GM21529 (cell line): ENCODE measurements at regions not wholly inside any gene's neighbourhood (a gene's known extent, or its start where the extent isn't known, plus 50 kb on each side); places are given as distances from the start of the nearest gene placed in this dataset.
A peak's percentile ranks its signal among the peaks of the same experiment; 100 is the strongest.

Source experiments
- ATAC-seq: cut with Tn5 transposase; IDR thresholded peaks from one replicate; pipeline ENCODE4 v1.9.1; 2021; ENCODE audit not compliant: unreplicated experiment

DNA sequence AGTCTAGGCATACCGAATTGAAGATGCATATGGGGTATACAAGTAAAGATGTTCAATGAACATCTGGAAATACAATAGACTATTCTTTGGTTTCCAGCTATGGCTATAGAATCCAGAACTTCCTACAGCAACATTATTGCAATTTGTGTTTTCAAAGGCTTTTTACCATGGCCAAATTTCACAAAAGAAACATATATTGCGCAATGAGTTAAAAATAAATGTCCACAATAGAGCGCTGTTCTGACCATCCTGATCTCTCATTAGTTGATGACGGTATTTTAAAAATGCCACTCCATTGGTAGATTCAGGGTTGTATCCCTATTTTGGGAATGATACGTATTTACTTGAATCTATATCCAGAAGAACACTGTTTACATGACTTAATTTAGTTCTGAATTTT lies 139.2 kb downstream of the LINC00632 start:
- ATAC-seq: no peak

DNA sequence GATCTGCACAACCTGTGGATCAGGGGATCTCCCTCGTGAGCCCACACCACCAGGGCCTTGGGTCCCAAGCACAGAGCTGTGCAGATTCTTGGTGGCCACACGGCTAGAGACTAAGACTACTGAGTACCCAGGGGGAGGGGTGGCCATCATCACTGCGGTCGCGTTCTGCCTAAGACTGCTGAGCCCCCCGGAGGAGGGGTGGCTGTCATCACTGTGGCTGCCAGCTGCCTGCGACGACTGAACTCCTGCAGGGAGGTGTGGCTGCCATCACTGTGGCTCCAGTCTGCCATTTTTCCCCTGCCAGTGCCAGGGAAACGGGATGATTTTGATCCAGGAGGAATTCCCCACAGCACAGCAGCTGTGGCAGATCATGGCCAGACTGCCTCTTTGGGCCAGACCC lies 141.7 kb upstream of the SPANXB1 start:
- no peak for ATAC-seq

DNA sequence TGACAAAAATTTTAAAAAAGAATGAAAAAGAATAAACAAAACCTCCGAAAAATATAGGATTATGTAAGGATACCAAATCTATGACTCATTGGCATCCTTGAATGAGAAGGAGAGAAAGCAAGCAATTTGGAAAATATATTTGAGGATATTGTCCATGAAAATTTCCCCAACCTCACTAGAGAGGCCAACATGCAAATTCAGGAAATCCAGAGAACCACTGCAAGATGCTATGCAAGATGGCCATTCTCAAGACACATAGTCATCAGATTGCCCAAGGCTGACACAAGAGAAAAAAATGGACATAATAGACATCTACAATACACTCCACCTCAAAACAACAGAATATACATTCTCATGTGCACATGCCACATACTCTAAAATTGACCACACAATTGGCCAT lies 135.9 kb upstream of the SPANXB1 start:
- no peak for ATAC-seq

DNA sequence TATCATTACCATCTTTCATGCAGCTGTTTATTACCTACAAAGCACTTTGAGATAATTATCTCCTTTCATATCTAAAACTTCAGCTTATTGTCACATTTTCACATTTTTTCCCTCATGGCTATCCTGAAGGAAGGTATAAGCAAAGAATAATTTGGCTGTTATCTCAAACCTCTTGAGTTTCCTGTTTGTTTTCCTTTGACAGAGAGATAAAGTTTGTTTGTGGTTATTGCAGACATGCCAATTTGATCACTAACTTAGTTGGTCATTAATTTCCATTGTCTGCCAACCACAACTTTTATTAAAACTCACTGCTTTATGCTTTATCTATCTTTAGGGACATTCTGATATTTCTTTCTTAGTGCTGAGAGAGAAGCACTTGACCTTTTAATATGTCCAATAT lies 89.8 kb upstream of the SPANXB1 start:
- ATAC-seq: no peak

DNA sequence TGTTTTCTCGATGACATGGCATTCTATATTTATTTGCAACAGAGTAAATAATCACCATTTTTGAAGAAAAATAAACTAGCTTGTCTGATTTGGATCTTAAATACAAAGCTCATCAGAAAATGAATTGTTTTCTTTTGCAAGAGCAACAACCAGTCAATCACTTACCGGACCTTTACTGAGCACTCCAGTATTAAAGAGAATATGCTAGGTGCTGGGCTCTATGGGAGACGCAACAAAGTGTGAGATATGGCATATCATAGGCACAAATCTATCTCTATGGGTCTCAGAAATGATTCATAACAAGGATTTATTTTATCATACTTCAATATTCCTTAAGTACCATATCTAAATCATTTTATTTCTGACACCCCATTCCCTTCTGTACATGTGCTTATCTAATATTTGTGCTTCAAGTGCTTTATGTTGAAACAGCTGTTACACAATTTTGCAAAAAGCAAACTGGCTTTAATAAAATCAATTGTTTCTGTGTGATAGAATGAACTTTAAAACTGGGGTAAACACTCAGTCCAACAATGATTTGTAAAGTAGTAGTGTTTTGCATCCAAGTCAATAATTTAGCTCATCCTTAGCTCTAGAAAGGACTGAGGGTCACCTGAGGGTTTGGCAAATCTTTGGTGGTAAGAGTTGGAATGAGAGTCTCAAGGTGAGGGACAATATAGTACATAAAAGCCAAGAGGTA lies 88.4 kb upstream of the SPANXB1 start:
- no peak for ATAC-seq

DNA sequence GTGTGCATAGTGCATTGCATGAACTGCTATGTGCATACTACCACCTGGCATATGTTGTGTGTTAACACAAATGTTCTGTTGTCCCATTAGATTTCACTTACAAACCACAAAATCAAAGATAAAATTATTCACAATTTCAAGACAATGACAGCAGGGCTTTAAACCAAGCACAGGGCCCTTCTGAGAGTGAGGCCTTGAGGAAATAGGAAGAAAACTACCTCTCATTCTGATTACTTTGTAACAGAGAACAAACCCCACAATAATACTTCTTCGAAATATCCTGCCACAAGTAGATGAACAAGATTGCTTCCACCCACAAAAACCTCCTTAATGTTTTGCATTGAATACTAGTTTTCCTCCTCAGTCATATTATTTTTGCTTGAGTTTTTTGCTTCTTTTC lies 85.5 kb upstream of the SPANXB1 start:
- ATAC-seq: no peak

DNA sequence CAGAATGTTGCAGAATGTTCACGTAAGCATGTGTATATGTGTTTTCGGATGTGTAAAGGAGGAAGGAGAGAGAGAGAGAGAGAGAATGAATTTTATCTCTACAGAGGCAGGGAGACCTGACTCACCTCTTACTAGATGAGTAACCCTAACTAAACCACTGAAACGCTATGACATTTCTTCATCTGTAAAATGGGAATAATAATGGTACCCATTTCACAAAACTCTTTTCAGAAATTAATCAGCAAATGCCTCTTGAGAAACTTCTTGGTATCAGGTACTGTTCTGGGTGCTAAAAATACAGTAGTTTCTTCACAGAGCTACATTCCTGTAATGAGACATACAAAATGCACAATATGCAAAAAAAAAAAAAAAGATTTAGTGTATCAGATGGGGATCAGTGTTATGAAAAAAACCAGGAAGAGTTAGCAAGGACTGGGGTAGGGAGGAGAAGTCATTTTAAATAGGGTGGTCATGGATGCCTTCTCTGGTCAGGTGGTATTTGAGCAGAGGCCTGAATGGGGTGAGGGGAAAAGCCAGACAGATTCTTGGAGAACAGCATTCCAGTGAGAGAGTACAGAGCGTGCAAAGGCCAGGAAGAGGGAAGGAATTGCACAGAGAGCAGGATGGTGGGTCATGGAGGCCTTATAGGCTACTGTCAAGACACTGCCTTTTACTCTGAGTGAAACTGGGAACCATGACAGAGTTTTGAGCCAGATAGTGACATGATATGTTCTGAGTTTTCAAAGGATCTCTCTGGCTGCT lies 84.9 kb upstream of the SPANXB1 start:
- ATAC-seq: no peak

DNA sequence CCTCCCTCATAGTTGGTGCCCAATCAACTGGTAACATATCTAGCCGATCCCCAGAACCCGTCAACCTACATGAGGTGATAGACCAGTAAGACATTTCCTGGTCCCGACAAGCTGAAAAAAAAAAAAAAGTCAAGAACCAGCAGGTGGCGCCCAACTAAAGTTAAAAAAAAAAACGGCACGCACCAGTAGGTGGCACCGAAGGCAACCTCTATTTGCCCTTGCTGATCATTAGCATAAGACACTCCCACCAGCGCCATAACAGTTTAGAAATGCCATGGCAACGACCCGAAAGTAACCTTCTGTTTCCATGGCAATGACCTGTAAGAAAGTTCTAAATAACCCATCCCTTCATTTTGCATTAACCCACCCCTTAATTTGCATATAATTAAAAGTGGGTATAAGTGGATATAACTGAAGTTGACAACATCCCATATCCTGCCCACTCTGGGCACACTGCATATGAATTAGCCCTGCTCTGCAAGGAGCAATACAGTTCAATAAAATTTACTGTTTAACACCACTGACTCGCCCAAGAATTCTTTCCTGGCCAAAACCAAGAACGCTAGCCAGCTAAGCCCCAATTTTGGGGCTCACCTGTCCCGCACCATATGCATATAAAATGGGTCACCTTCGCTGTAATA lies 83.9 kb upstream of the SPANXB1 start:
- peak; percentile 89 for ATAC-seq

DNA sequence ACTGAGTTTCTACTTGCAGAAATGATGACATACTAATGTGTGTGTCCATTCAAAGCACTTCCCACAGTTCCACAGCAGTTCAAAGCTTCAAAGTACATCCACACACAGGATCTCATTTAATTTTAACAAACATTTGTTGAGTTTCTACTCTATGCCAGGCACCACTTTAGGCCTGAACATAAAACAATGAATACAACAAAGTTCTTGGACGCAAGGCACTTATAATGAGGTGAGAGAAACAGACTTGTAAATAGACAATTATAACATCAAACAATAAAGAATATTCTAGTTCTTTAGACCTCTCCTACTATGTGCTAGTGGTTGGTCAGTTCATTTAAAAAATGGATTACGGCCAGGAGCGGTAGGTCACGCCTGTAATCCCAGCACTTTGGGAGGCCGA lies 82.0 kb upstream of the SPANXB1 start:
- ATAC-seq: no peak

DNA sequence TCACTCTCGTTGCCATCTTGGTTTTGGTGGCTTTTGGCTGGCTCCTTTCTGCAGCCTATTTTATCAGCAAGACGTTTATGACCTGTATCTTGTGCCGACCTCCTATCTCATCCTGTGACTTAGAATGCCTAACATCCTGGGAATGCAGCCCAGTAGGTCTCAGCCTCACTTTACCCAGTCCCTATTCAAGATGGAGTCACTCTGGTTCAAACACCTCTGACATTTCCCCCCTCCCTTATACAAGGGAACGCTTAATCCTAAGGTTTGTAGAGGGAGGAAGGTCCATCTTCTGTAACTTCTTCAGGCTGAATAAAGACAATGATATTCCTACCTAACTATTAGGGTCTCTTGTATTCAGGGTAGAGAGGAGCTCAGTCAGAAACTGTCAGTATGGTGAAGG lies 79.3 kb upstream of the SPANXB1 start:
- no peak for ATAC-seq

DNA sequence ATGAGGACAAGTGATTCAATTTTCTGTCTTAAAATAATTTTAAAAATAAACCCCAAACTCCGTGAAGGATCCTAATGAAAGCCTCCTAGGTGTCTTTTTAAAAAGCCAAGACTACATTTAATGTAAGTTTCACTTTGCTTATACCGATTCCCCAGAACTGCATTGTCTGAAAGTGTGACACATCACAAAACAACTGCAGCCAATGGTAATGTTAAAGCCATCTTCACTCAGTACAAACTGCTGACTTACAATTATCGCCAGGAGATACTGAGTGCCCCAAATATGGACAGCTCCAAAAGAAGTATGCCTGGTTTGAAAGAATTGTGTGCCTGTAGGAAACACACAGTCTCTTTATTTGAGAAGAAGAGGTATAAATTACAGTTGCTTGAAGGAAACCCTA lies 73.7 kb upstream of the SPANXB1 start:
- no peak for ATAC-seq

DNA sequence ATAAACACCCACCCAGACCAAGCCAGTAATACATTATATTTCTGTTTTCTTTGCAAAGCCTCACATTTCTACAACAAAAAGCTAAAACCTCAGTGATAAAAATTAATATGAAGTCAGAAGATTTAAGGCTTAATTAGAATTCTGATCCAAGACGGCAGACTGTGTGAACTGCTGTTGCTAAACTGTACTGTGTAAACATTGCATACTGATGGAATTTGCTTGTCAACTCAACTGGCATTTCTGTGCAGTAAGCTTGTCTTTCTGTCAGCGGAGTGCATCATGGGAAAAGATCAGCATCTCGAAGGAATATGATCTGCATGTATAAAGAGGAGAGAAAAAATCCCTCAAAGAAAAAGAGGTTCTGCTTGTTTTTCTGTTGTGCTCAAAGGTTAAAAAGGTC lies 69.4 kb upstream of the SPANXB1 start:
- no peak for ATAC-seq

DNA sequence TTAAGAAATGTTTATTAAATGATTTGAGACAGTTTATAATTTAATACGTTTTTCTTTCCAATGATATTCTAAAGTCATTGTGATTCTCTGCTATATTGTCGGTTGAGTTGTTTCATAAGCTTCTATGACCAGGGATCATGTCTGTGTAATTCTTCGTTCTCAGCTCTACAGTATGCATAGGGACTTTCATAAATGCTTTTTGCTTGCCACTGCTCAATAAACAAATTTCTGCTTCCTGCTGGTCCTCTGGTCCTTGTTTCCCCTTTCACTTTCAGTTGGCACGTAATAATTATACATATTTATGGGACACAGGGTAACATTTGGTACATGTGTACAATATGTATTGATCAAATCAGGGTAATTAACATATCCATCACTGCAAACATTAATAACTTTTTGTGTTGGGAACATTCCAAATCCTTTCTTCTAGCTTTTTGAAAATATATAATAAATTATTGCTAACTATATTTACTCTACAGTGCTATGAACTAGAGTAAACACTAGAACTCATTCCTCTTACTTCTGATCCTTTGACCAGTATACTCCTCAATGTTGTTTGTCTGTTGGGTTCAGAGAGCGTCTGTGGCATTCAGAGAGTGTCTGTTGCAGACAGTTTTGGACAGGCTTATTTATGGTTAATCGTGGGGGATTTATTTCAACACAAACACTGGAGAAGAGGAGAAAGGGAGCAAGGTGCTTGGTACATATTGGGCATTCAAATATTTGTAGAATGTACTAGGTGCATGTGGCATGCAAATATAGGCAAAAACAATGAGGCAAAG lies 68.3 kb upstream of the SPANXB1 start:
- ATAC-seq: no peak

DNA sequence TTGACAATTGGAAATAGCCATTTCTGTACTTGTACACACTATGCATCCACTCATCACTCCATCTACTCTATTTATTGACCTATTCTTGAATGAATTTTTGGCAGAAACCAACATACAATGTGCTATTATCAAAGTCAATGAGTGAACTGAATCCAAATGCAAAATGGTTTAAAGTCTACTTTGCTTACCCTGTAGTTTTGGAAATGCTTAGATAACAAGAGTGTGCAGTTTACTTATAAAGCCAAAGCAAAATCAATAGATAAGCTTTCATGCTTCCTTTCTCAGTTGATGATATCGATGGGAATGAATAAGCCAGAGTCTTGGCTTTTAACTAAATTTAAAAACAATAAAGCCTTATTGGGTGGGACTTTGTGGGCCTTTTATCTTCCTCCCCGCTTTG lies 58.9 kb upstream of the SPANXB1 start:
- no peak for ATAC-seq

DNA sequence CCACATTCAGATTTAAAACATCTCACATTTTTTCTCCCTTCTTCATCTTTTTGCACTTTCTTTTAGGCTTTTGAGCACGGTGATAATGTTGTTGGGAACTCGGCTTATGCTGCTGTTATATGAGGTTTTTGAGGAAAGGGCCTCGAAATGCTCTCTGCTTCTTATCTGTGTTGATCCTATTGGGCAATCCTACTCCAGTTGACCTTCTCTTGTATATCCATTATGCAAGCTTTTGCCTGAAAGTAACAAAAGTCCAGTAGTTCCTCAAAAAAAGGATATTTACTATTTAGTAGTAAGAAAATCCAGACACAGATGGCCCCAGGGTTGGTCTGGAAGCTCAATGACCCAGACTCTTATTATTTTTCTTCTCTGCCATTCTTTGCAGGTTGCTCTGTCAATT lies 57.7 kb upstream of the SPANXB1 start:
- no peak for ATAC-seq

DNA sequence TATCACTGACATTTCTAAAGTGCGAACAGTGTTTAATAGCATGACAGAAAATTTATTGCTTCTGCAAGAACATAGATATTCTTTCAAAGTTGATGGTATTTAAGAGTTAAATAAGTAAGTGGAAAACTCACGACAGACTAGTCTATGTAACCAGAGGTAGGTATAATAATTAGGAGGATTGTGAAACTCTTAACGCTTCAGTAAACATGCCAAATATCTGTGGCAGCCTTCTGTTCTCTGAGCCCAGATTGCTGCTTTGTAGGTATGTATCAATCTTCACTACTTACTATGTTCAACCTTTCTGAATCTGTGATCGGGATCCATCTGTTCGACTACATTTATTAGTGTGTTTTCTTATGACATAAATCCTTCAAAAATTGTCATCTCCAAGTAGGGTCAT lies 53.6 kb upstream of the SPANXB1 start:
- ATAC-seq: no peak

DNA sequence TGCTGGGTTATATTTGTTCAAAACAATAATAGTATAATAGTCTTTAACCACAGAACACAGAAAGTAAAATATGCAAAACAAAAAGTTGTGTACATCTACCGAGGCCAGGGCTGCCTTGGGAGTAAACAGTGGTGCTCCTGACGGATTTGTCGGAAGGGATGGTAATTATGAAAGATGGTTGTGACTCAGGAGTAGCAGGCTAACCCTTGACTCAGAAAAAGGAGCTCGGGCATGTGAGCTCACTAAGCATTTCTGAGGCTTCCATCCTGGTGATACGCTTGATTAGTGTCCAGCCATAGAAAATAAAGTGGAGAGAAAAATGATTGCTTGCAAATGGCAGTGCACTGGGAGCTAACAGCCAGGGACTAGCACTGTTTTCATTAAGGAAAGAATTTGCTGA lies 53.2 kb upstream of the SPANXB1 start:
- ATAC-seq: no peak
